Esophagus squamous epithelium (tissue), 4 donors: ENCODE measurements at regions not wholly inside any gene's neighbourhood (a gene's known extent, or its start where the extent isn't known, plus 50 kb on each side); places are given as distances from the start of the nearest gene placed in this dataset.

ENCODE experiments used
- CTCF ChIP-seq, 6 experiments: fragments of 450-650 bp in 4 of 6; fragments of 200-600 bp in 2 of 6; sonication (generic) in 2 of 6; IDR thresholded peaks; one replicate each; pipeline ENCODE4 v1.5.1; 2016 to 2019; ENCODE audit warnings: antibody characterized with exemption in 6 of 6, mild to moderate bottlenecking in 4 of 6, moderate library complexity in 4 of 6
- POLR2A ChIP-seq, 4 donors: fragments of 450-650 bp; IDR thresholded peaks; one replicate each; pipeline ENCODE4 v1.6.1; 2017; ENCODE audit warnings: antibody characterized with exemption in 4 of 4, mild to moderate bottlenecking in 4 of 4, moderate library complexity in 3 of 4

- no peak for TF ChIP-seq CTCF (IDR thresholded peaks at IDR 0.05)
- no peak for TF ChIP-seq POLR2A (IDR thresholded peaks at IDR 0.05)
Measured at GRCh38 chr6:87828044-87828443, 126.0 kb upstream of the AKIRIN2 start.
